Thoracic aorta (tissue), 2 donors: ENCODE measurements at regions not wholly inside any gene's neighbourhood (a gene's known extent, or its start where the extent isn't known, plus 50 kb on each side); places are given as distances from the start of the nearest gene placed in this dataset.

Source experiments
- ATAC-seq: fragments of 150-250 bp; one replicate; pipeline ENCODE4 v1.8.0; 2017; ENCODE audit warnings: low read depth; ENCODE audit not compliant: insufficient number of reproducible peaks, low FRiP score
- DNase-seq: peaks from one replicate; pipeline ENCODE4 v3.0.0-alpha.2; 2020; ENCODE audit warnings: low spot score
- H3K27ac ChIP-seq, 2 donors: fragments of 200-600 bp; sonication (generic); 1 replicate in 1 of 2; 2 replicates in 1 of 2; pipeline ENCODE4 v1.5.1; 2016; ENCODE audit warnings: mild to moderate bottlenecking in 2 of 2, moderate library complexity in 2 of 2
- H3K27me3 ChIP-seq: fragments of 200-600 bp; sonication (generic); replicated peaks from 2 replicates; pipeline ENCODE4 v1.6.0; 2016; ENCODE audit warnings: mild to moderate bottlenecking; ENCODE audit not compliant: insufficient read depth
- H3K36me3 ChIP-seq: fragments of 200-600 bp; sonication (generic); one replicate; pipeline ENCODE4 v1.5.1; 2016
- H3K4me1 ChIP-seq, 2 donors: fragments of 200-600 bp; sonication (generic); 1 replicate in 1 of 2; 2 replicates in 1 of 2; pipeline versions ENCODE4 v1.5.1 to v1.6.0; 2016; ENCODE audit warnings: low read depth in 2 of 2, mild to moderate bottlenecking in 1 of 2; ENCODE audit not compliant: control insufficient read depth in 1 of 2
- H3K4me3 ChIP-seq: fragments of 200-600 bp; sonication (generic); 2 replicates; pipeline ENCODE4 v1.5.1; 2016; ENCODE audit warnings: mild to moderate bottlenecking
- H3K9me3 ChIP-seq: fragments of 200-600 bp; sonication (generic); 2 replicates; pipeline ENCODE4 v1.5.1; 2016
- TF ChIP-seq, protein P1 (sequence below): fragments of 200-600 bp; sonication (generic); IDR thresholded peaks from one replicate; pipeline ENCODE4 v1.5.1; 2019; ENCODE audit warnings: antibody characterized with exemption

- no peak for ATAC-seq
- TF ChIP-seq, protein P1, sequence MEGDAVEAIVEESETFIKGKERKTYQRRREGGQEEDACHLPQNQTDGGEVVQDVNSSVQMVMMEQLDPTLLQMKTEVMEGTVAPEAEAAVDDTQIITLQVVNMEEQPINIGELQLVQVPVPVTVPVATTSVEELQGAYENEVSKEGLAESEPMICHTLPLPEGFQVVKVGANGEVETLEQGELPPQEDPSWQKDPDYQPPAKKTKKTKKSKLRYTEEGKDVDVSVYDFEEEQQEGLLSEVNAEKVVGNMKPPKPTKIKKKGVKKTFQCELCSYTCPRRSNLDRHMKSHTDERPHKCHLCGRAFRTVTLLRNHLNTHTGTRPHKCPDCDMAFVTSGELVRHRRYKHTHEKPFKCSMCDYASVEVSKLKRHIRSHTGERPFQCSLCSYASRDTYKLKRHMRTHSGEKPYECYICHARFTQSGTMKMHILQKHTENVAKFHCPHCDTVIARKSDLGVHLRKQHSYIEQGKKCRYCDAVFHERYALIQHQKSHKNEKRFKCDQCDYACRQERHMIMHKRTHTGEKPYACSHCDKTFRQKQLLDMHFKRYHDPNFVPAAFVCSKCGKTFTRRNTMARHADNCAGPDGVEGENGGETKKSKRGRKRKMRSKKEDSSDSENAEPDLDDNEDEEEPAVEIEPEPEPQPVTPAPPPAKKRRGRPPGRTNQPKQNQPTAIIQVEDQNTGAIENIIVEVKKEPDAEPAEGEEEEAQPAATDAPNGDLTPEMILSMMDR: no peak
These were observed 70.8 kb upstream of the BZW1 start for GRCh38 chr2:200740907-200741306.

GRCh38 chr2:200741468-200742202, 70.1 kb upstream of the BZW1 start:
- no peak for DNase-seq
- TF ChIP-seq, protein P1: no peak
- H3K36me3 ChIP-seq: no peaks in the 10 kb centered on the region
- peaks cover 21 to 48% of the 10 kb centered on the region in 2 donors for H3K4me1 ChIP-seq
- peak overlapping the region; percentile 83 to 92 for H3K27ac ChIP-seq
- no peaks in the 10 kb centered on the region for H3K9me3 ChIP-seq
- H3K27me3 ChIP-seq: no peaks in the 10 kb centered on the region
- H3K4me3 ChIP-seq: peak overlapping the region; percentile 44
- no peak for ATAC-seq

More at GRCh38 chr2:200740907-200741306, 70.8 kb upstream of the BZW1 start:
- H3K36me3 ChIP-seq: no peaks in the 10 kb centered on the region
- H3K9me3 ChIP-seq: no peaks in the 10 kb centered on the region
- H3K27ac ChIP-seq: peak overlapping the region; percentile 83 to 92
- peaks cover 21 to 49% of the 10 kb centered on the region in 2 donors for H3K4me1 ChIP-seq
- no peak for DNase-seq
- H3K27me3 ChIP-seq: no peaks in the 10 kb centered on the region
- H3K4me3 ChIP-seq: no peak overlapping the region

DNA sequence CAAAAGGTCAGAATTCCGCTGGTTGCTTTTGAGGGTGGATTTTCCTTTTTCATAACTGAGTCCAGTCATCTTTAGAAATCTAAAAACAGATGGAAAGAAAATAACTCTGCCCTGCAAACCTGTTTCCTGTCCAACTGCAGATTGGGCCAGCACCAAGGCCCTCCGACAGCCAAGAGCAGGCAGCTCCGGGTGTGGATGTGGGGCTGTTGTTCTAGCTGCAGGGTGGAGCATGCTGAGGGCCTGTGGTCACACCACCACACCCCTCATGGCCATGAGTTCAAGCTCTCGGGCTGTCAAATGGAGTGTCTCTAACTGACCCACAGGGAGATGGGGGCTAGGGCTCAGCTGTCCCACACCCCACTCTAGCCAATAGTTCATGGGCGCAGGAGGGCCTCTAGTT, 69.3 kb upstream of the BZW1 start:
- Histone ChIP-seq H3K27ac (peak overlapping the region; percentile 83 to 92), H3K9me3 (no peaks in the 10 kb centered on the region), H3K4me1 (peaks cover 21 to 52% of the 10 kb centered on the region in 2 donors), H3K4me3 (peak overlapping the region; percentile 44), H3K27me3 (no peaks in the 10 kb centered on the region), H3K36me3 (no peaks in the 10 kb centered on the region)
- ATAC-seq (peak; percentile 74), DNase-seq (no peak)
- TF ChIP-seq, protein P1: no peak

GRCh38 chr2:200743042-200743676, 68.6 kb upstream of the BZW1 start:
- Histone ChIP-seq H3K27me3 (no peaks in the 10 kb centered on the region), H3K36me3 (no peaks in the 10 kb centered on the region), H3K4me1 (peaks cover 22 to 56% of the 10 kb centered on the region in 2 donors), H3K4me3 (no peak overlapping the region), H3K27ac (peak overlapping the region; percentile 83 to 92), H3K9me3 (no peaks in the 10 kb centered on the region)
- no peak for ATAC-seq
- no peak for DNase-seq
- TF ChIP-seq, protein P1: no peak

DNA sequence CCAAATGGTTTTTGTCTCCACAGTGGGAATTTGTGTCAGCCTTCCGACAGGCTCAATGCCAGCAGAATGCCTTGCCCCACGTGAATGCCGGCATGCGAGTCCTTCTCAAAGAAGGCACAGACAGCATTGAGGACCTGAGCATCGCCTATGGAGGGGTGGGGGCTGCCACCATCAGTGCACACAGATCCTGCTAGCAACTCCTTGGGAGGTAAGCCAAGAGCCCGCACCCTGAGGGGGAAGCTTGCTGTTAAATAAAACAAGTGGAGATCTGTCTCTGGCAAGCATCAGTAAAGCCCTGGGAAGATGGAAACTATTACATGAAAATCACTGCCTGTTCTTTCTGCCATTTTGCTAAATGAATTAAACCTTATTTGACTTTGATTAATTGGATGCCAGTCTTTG, 67.5 kb upstream of the BZW1 start:
- TF ChIP-seq, protein P1: no peak
- no peaks in the 10 kb centered on the region for H3K27me3 ChIP-seq
- no peak overlapping the region for H3K4me3 ChIP-seq
- DNase-seq (no peak), ATAC-seq (no peak)
- H3K36me3 ChIP-seq: no peaks in the 10 kb centered on the region
- peaks cover 26 to 62% of the 10 kb centered on the region in 2 donors for H3K4me1 ChIP-seq
- no peaks in the 10 kb centered on the region for H3K9me3 ChIP-seq
- no peak overlapping the region for H3K27ac ChIP-seq
